K562 (cell line): ENCODE measurements at regions not wholly inside any gene's neighbourhood (a gene's known extent, or its start where the extent isn't known, plus 50 kb on each side); places are given as distances from the start of the nearest gene placed in this dataset.

Source experiments
- ATAC-seq: fragments of 200-7000 bp; cut with Tn5 transposase; 3 replicates; pipeline ENCODE4 v1.9.1; 2020; ENCODE audit warnings: moderate library complexity
- BruUV-seq: library from RNA; stranded (reverse); fragments of 400-500 nt; replicated peaks from 2 replicates; lab custom pipeline; 2021; lab: Mats Ljungman, UMichigan
- CTCF ChIA-PET: fragments of 300-600 bp; formaldehyde crosslinking; extraction: SDS; loops from one replicate; lab custom pipeline; 2021; ENCODE audit warnings: low intra/inter-chr PET ratio; lab: Yijun Ruan, JAX
- POLR2A ChIA-PET: fragments of 300-600, 350-650 bp; sonication (Branson Sonifier 250); formaldehyde crosslinking; extraction: SDS; loops from one replicate; lab custom pipeline; 2021; ENCODE audit warnings: antibody characterized with exemption, inconsistent platforms; lab: Yijun Ruan, JAX
- DNase-seq, 4 experiments: peaks; one replicate each; pipeline versions ENCODE4 v3.0.0 to v3.0.0-alpha.2; 2011 to 2018; ENCODE audit warnings: low spot score in 3 of 4, mixed read lengths in 3 of 4; ENCODE audit errors: extremely low read depth in 1 of 4
- FAIRE-seq: peaks from 2 replicates; lab custom pipeline; 2011; peaks lifted over from hg19 to GRCh38; lab: Jason Lieb, UNC
- H2AFZ ChIP-seq: 2 replicates; pipeline ENCODE4 v1.6.0; 2011; ENCODE audit warnings: low read depth, low read length, control low read depth, inconsistent platforms
- H3K27ac ChIP-seq: fragments of 200-600 bp; 3 replicates; pipeline ENCODE4 v1.8.0; 2011; ENCODE audit warnings: low read depth, mild to moderate bottlenecking, control low read depth, inconsistent platforms, low read length, moderate library complexity, mixed read lengths; ENCODE audit errors: extremely low read depth
- H3K27me3 ChIP-seq, 2 experiments: fragments of 300-600 bp in 1 of 2; 2 replicates in 1 of 2; 3 replicates in 1 of 2; pipeline versions ENCODE4 v1.6.0 to v1.8.0; 2011; ENCODE audit warnings: inconsistent platforms in 2 of 2, low read length in 2 of 2, mild to moderate bottlenecking in 1 of 2, mixed read lengths in 1 of 2, moderate library complexity in 1 of 2; ENCODE audit not compliant: control insufficient read depth in 2 of 2, insufficient read depth in 2 of 2
- H3K36me3 ChIP-seq: fragments of 300-600 bp; 3 replicates; pipeline ENCODE4 v1.8.0; 2011; ENCODE audit warnings: mild to moderate bottlenecking, low read length, inconsistent platforms; ENCODE audit not compliant: control insufficient read depth, insufficient read depth
- H3K4me1 ChIP-seq, 2 experiments: fragments of 200-600 bp in 1 of 2; replicated peaks in 1 of 2; 2 replicates in 1 of 2; 3 replicates in 1 of 2; pipeline versions ENCODE4 v1.5.1 to v1.8.0; 2011; ENCODE audit warnings: inconsistent platforms in 2 of 2, low read length in 2 of 2, mild to moderate bottlenecking in 1 of 2, mixed read lengths in 1 of 2, moderate library complexity in 1 of 2; ENCODE audit not compliant: control insufficient read depth in 2 of 2, insufficient read depth in 2 of 2
- H3K4me2 ChIP-seq: 2 replicates; pipeline ENCODE4 v1.6.1; 2011; ENCODE audit warnings: low read length, control low read depth, inconsistent platforms, mixed read lengths; ENCODE audit not compliant: insufficient read depth
- H3K4me3 ChIP-seq: fragments of 200-600 bp; sonication (generic), shearing (Covaris generic); 2 replicates; pipeline ENCODE4 v1.5.1; 2016; ENCODE audit warnings: control low read depth, inconsistent platforms
- H3K79me2 ChIP-seq: fragments of 200-600 bp; 3 replicates; pipeline ENCODE4 v1.8.0; 2011; ENCODE audit warnings: low read length, inconsistent platforms; ENCODE audit not compliant: control insufficient read depth, insufficient read depth
- H3K9ac ChIP-seq, 2 experiments: 2 replicates each; pipeline versions ENCODE4 v1.6.0 to v1.6.1; 2011; ENCODE audit warnings: low read depth in 2 of 2, low read length in 2 of 2, control low read depth in 1 of 2, inconsistent platforms in 1 of 2, mild to moderate bottlenecking in 1 of 2, mixed read lengths in 1 of 2; ENCODE audit not compliant: insufficient read depth in 1 of 2
- H3K9me1 ChIP-seq: one replicate; pipeline ENCODE4 v1.6.0; 2011; ENCODE audit warnings: inconsistent platforms, mild to moderate bottlenecking, low read length, moderate library complexity; ENCODE audit not compliant: control insufficient read depth, insufficient read depth
- H3K9me3 ChIP-seq: replicated peaks from 2 replicates; pipeline ENCODE4 v1.5.1; 2011; ENCODE audit warnings: low read depth, low read length, inconsistent platforms; ENCODE audit not compliant: control insufficient read depth, insufficient read depth
- H4K20me1 ChIP-seq: replicated peaks from 2 replicates; pipeline ENCODE4 v1.6.1; 2011; ENCODE audit warnings: low read length, inconsistent platforms, mixed read lengths; ENCODE audit not compliant: control insufficient read depth, insufficient read depth
- C11orf30 ChIP-seq: fragments of 450-650 bp; IDR thresholded peaks from 2 replicates; pipeline ENCODE4 v1.6.1; 2016; ENCODE audit warnings: low read depth, mild to moderate bottlenecking
- HDAC8 ChIP-seq: fragments of 450-650 bp; IDR thresholded peaks from 2 replicates; pipeline ENCODE4 v1.6.1; 2016; ENCODE audit warnings: mild to moderate bottlenecking, missing genetic modification characterization, moderate library complexity, missing compliant biosample characterization
- KHSRP ChIP-seq: fragments of 450-650 bp; IDR thresholded peaks from 2 replicates; pipeline ENCODE4 v1.6.1; 2017
- NKRF ChIP-seq: fragments of 450-650 bp; IDR thresholded peaks from 2 replicates; pipeline ENCODE4 v1.6.1; 2016; ENCODE audit warnings: borderline replicate concordance
- RB1 ChIP-seq: fragments of 450-650 bp; IDR thresholded peaks from 2 replicates; pipeline ENCODE4 v1.6.1; 2017; ENCODE audit warnings: low read depth, mild to moderate bottlenecking
- ZFP36 ChIP-seq: fragments of 150-350 bp; IDR thresholded peaks from 2 replicates; pipeline ENCODE4 v1.6.1; 2018; ENCODE audit warnings: low read length, low read depth; ENCODE audit not compliant: partially characterized antibody
- ZMIZ1 ChIP-seq, 2 experiments: fragments of 150-350 bp in 1 of 2; IDR thresholded peaks; 2 replicates each; pipeline ENCODE4 v1.6.1; 2012 to 2016; ENCODE audit warnings: low read depth in 2 of 2, low read length in 2 of 2, mild to moderate bottlenecking in 1 of 2, moderate library complexity in 1 of 2
- ZNF311 ChIP-seq: fragments of 250-450 bp; sonication (Bioruptor Pico); IDR thresholded peaks from 2 replicates; pipeline ENCODE4 v1.4.0; 2020; ENCODE audit warnings: mild to moderate bottlenecking, moderate library complexity
- ZNF347 ChIP-seq: fragments of 450-650 bp; formaldehyde crosslinking; IDR thresholded peaks from 2 replicates; pipeline ENCODE4 v1.4.0; 2020; ENCODE audit warnings: low read depth, mild to moderate bottlenecking, moderate library complexity
- ZNF77 ChIP-seq: fragments of 250-450 bp; sonication (Bioruptor Pico); IDR thresholded peaks from 2 replicates; pipeline ENCODE4 v1.5.0; 2020
- ZSCAN32 ChIP-seq: fragments of 450-650 bp; formaldehyde crosslinking; IDR thresholded peaks from 2 replicates; pipeline ENCODE4 v1.4.0; 2020; ENCODE audit warnings: mild to moderate bottlenecking, moderate library complexity
- WGBS: fragments of 100-300 bp; shearing (Covaris generic); methylation state at CpG from one replicate; pipeline ENCODE4 v1.1.6; 2016; ENCODE audit warnings: low coverage, mixed read lengths; ENCODE audit not compliant: insufficient coverage; ENCODE audit errors: missing lambda C conversion rate; 5-methylcytosine and 5-hydroxymethylcytosine counted together
- in situ Hi-C: fragments of 300-500 bp; cut with MboI; formaldehyde crosslinking; loops from 4 replicates; pipeline ENCODE4 v1.15.0; 2018; ENCODE audit warnings: inconsistent platforms, mixed read lengths
- intact Hi-C: fragments of 100-400 bp; cut with micrococcal nuclease; formaldehyde crosslinking; loops from 2 replicates; pipeline ENCODE4 v1.14.2; 2022

- H3K27me3 ChIP-seq = peaks cover 0 to 13% of the 10 kb centered on the region in 2 experiments; a peak in 1 of 5 replicates
- in situ Hi-C loops (no loop called here), intact Hi-C loops (no loop called here)
- no peak overlapping the region for H2AFZ ChIP-seq
- ChIA-PET CTCF (no interaction called here), POLR2A (no interaction called here)
- no peaks in the 10 kb centered on the region for H3K4me1 ChIP-seq
- H3K27ac ChIP-seq = no peak overlapping the region
- no peak overlapping the region for H3K9ac ChIP-seq
- no peaks in the 10 kb centered on the region for H3K9me1 ChIP-seq
- BruUV-seq = no TSS peak
- H3K4me3 ChIP-seq = no peak overlapping the region
- DNase-seq (no peak), ATAC-seq (no peak), FAIRE-seq (no peak)
- peaks cover 4% of the 10 kb centered on the region; the same call in 1 of the 2 replicates for H3K9me3 ChIP-seq
- H3K36me3 ChIP-seq = no peaks in the 10 kb centered on the region
- no peak for TF ChIP-seq ZNF347
- peak; percentile 54 for TF ChIP-seq ZFP36
- TF ChIP-seq RB1 = no peak
- no peak for TF ChIP-seq HDAC8 (tag)
- TF ChIP-seq KHSRP = no peak
- WGBS = 19% methylated on average over 5 of the region's 5 CpGs
- no peak overlapping the region for H3K4me2 ChIP-seq
- no peaks in the 10 kb centered on the region for H4K20me1 ChIP-seq
- H3K79me2 ChIP-seq = no peaks in the 10 kb centered on the region
Measured at GRCh38 chr10:124235232-124235631, 141.8 kb upstream of the CHST15 start.

- intact Hi-C loops = no loop called here
- Histone ChIP-seq H3K4me2 (no peak overlapping the region), H3K79me2 (no peaks in the 10 kb centered on the region), H3K9me1 (no peaks in the 10 kb centered on the region), H3K4me1 (no peaks in the 10 kb centered on the region), H3K36me3 (no peaks in the 10 kb centered on the region), H3K4me3 (no peak overlapping the region), H3K9ac (no peak overlapping the region), H3K27me3 (peaks cover 0 to 13% of the 10 kb centered on the region in 2 experiments; a peak in 1 of 5 replicates), H3K9me3 (peaks cover 11% of the 10 kb centered on the region), H4K20me1 (no peaks in the 10 kb centered on the region), H2AFZ (no peak overlapping the region), H3K27ac (no peak overlapping the region)
- FAIRE-seq (no peak), DNase-seq (no peak), ATAC-seq (no peak)
- 3% methylated on average over 12 of the region's 19 CpGs for WGBS
- ChIA-PET CTCF (no interaction called here), POLR2A (no interaction called here)
- in situ Hi-C loops = no loop called here
- no TSS peak for BruUV-seq
- no peak for TF ChIP-seq ZMIZ1 (IDR thresholded peaks at IDR 0.05; ENCODE audit: low read depth in 2 of 2, low read length in 2 of 2)
- TF ChIP-seq C11orf30 = no peak
- no peak for TF ChIP-seq NKRF
- TF ChIP-seq ZSCAN32 = no peak
- no peak for TF ChIP-seq ZNF311 (CRISPR knock-in tag)
- no peak for TF ChIP-seq ZNF77
Measured at GRCh38 chr10:124233546-124234138, 140.2 kb upstream of the CHST15 start.
